HG03025 (cell line): ENCODE measurements at regions not wholly inside any gene's neighbourhood (a gene's known extent, or its start where the extent isn't known, plus 50 kb on each side); places are given as distances from the start of the nearest gene placed in this dataset.
"Not testable (repeated sequence)": the region's sequence is repeated elsewhere in the genome, so short reads cannot be mapped to it uniquely, and the experiment has no call there.

ENCODE experiments used
- ATAC-seq: cut with Tn5 transposase; IDR thresholded peaks from one replicate; pipeline ENCODE4 v1.9.1; 2021; ENCODE audit warnings: mild to moderate bottlenecking, moderate library complexity; ENCODE audit not compliant: unreplicated experiment, low FRiP score

GRCh38 chr13:81988567-81988966, 1647.6 kb upstream of the SPRY2 start:
- no peak for ATAC-seq

GRCh38 chr13:81987677-81988357, 1646.9 kb upstream of the SPRY2 start:
- no peak for ATAC-seq

DNA sequence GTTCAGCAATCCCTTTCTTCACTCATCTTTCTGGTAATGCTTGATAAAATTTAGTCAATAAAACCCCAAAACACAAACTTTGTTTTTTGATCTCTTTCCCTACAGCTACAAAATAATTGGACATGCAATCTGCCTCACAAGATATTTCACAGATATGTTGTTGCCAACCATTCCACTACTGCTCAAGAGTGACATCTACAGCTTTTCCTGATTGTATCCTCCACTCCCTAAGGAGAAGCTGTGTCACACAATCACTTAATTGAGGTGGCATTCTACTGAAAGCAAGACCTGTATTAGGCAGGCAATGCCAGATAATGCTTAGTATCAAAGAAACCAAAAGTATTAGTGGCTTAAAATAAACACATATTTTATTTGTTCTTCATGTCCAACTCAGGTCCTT, 1646.2 kb upstream of the SPRY2 start:
- no peak for ATAC-seq

DNA sequence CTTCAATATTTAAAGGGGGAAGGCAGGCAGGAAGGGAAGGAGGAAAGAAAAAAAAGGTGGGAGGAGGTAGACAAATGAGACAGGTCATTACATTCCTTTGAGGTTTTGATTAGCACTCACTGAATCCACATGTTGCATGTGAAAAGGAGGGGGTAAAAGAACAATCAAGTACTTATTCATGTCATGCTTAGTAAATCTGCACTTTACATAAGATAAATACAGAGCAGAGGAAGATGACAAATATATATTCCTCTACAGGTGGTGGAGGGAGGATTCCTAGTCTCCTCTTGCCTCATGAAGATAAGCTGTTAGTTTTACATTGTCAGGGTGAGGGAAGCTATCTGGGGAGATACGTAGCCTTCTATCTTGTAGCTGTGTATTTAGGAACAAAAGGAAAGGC, 1645.4 kb upstream of the SPRY2 start:
- ATAC-seq: no peak

DNA sequence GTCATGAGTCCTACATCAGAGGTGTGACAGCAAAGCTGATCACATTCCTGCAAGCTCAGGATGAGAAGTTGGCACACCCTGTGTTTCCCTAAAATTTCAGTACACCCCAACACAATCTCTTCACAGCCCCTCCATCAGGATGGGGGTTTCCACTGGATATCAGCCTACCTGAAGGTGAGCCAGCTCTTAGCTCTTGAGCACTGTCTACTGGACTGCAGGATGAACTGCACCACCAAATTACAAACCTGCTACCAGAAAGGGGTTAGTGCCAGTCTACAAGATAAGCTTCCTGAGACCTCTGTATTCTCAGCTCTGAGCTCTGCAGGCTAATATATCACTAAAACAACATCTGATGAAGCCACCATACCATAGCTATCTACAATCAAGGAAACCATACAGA, 1616.2 kb upstream of the SPRY2 start:
- ATAC-seq: no peak

- ATAC-seq: no peak
These were observed 1589.1 kb upstream of the SPRY2 start for GRCh38 chr13:81929988-81930387.

DNA sequence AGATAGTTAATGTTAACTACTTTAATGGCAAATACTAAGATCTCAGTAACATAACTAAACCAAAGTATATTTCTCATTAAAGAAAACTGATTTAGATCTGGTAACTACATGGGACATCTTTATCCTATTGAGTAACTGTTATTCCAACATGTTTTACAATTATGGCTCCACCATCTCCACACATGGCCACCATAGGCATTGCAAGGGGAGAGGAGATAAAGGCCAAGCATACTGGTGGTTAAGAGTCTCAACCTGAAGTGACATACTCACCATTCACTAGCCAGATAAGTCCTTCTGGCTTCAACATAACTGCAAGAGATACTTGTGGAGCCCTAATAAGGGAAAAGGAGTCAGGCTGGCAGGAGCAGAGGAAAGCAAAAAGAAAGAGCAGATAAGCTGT, 1586.4 kb upstream of the SPRY2 start:
- ATAC-seq: no peak

- ATAC-seq: no peak
These were observed 1576.9 kb upstream of the SPRY2 start for GRCh38 chr13:81917810-81918209.

- ATAC-seq: no peak
These were observed 1575.5 kb upstream of the SPRY2 start for GRCh38 chr13:81916461-81916860.

- ATAC-seq: no peak
These were observed 1567.0 kb upstream of the SPRY2 start for GRCh38 chr13:81907787-81908372.

GRCh38 chr13:81888855-81889254, 1547.9 kb upstream of the SPRY2 start:
- no peak for ATAC-seq

DNA sequence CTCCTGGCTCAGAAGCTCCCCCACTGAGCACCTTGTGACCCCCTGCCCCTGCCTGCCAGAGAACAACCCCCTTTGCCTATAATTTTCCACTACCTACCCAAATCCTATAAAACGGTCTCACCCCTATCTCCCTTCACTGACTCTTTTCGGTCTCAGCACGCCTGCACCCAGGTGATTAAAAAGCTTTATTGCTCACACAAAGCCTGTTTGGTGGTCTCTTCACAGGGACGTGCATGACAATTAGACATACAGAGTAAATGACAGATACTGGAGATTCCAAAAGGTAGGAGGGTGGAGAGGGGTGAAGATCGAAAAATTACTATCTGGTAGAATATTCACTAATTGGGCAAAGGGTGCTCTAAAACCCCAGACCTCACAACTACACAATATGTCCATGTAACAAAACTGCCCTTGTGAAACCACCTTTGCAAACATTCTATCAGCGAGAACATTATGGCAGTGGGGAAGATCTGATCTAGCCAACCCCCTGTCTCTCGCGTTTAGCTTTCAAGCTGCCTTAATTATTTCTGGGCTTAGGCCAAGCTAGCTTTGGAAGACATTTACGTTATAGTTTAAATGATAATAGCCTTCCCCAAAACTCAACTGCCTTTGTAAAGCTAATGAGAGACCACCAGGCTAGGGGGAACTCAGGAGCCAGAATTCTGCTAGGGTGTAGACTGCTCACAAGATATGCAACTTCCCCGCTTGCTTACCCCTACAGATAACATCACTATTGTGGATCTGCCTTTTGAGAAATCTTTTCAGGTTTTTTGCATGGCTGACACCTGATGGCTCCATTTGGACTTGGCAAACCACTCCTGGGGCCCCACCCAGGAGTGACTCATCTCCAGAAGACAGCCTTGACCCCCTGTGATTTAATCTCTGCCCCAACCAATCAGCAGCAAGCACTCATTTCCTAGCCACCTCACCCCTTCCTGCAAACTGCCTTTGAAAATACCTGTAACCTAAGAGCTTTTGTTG, 1534.0 kb upstream of the SPRY2 start:
- no peak for ATAC-seq

GRCh38 chr13:81874253-81874652, 1533.3 kb upstream of the SPRY2 start:
- no peak for ATAC-seq

- ATAC-seq: no peak
These were observed 1531.7 kb upstream of the SPRY2 start for GRCh38 chr13:81872581-81872980.

- ATAC-seq: not testable (repeated sequence)
These were observed 1530.9 kb upstream of the SPRY2 start for GRCh38 chr13:81871751-81872325.

DNA sequence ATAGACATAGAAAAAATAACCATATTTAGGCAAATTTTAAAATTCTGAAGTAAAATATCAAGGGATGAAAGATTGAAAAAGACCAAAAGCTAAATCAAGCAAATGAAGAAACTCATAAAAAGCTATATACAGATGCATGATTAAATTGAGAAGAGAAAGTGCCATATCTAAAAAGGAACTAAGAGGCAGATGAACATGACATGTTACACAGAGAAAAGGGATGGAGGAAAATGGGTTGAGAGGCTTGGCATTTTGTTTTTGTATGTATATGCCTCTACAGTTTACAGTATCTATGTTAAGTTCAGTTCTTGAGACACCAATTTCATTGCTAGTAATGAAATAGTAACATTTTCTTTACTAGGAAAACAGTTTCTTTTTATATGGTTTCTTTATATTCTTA, 1507.4 kb upstream of the SPRY2 start:
- no peak for ATAC-seq

- ATAC-seq: no peak
These were observed 1505.8 kb upstream of the SPRY2 start for GRCh38 chr13:81846771-81847170.

- ATAC-seq: no peak
These were observed 1480.3 kb upstream of the SPRY2 start for GRCh38 chr13:81821259-81821658.

GRCh38 chr13:81800433-81800832, 1459.5 kb upstream of the SPRY2 start:
- no peak for ATAC-seq

DNA sequence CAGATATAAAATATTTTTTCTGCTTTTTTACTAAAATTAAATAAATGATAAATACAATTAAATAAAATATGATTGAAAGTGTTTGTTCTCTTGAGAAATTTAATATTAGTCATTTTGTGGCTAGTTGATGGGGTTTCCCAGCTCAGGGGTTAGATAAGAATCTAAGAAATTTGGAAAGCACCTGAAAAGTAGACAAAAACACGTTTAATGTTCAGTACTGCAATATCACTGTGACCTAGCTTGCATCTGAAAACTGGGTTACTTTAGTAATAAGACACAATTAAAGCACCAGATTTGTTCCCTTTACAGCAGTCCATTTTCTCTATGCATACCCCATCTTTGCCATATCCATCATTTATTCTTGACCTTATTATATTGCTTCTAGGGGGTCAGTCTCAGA, 1454.8 kb upstream of the SPRY2 start:
- no peak for ATAC-seq

- no peak for ATAC-seq
These were observed 1450.7 kb upstream of the SPRY2 start for GRCh38 chr13:81791641-81792040.
